HCT116 (cell line): ENCODE measurements at regions not wholly inside any gene's neighbourhood (a gene's known extent, or its start where the extent isn't known, plus 50 kb on each side); places are given as distances from the start of the nearest gene placed in this dataset.

Source experiments
- ATAC-seq: fragments of 200-7000 bp; cut with Tn5 transposase; 2 replicates; pipeline ENCODE4 v1.9.1; 2020; ENCODE audit warnings: mild to moderate bottlenecking, moderate library complexity
- BruUV-seq: library from RNA; stranded (reverse); fragments of 400-500 nt; replicated peaks from 2 replicates; lab custom pipeline; 2021; lab: Mats Ljungman, UMichigan
- CTCF ChIA-PET: fragments of 300-600 bp; sonication (Branson Sonifier 250); formaldehyde crosslinking; loops from one replicate; lab custom pipeline; 2021; ENCODE audit warnings: antibody characterized with exemption; lab: Charles Lee
- POLR2A ChIA-PET: fragments of 300-600, 350-600 bp; sonication (Branson Sonifier 250); formaldehyde crosslinking; loops from one replicate; lab custom pipeline; 2021; ENCODE audit warnings: antibody characterized with exemption; lab: Charles Lee
- RAD21 ChIA-PET, 2 experiments: fragments of 300-600 bp; sonication (Branson Sonifier 250); formaldehyde crosslinking; loops; one replicate each; lab custom pipeline; 2023; ENCODE audit warnings: low total read pairs in 2 of 2; ENCODE audit not compliant: uncharacterized antibody in 2 of 2, unreplicated experiment in 2 of 2, low non-redundant PET in 1 of 2; lab: Charles Lee
- DNase-seq: peaks from one replicate; pipeline ENCODE4 v3.0.0-alpha.2; 2010; ENCODE audit warnings: low read depth, low spot score
- H2AFZ ChIP-seq: fragments of 200-600 bp; shearing (Covaris generic), sonication (generic); 2 replicates; pipeline ENCODE4 v1.6.1; 2017; ENCODE audit warnings: low read depth, mixed run types, mixed read lengths, antibody characterized with exemption, low read length; ENCODE audit not compliant: poor library complexity, severe bottlenecking
- H3K27ac ChIP-seq: 2 replicates; pipeline ENCODE4 v1.5.1; 2012; ENCODE audit warnings: low read depth, low read length
- H3K27me3 ChIP-seq: fragments of 200-600 bp; sonication (generic); 2 replicates; pipeline ENCODE4 v1.6.1; 2016; ENCODE audit warnings: mixed run types, low read length, mixed read lengths; ENCODE audit not compliant: insufficient read depth
- H3K36me3 ChIP-seq, 2 experiments: fragments of 200-500 bp in 1 of 2; fragments of 200-600 bp in 1 of 2; sonication (Bioruptor generic) in 1 of 2; sonication (generic) in 1 of 2; 2 replicates each; pipeline versions ENCODE4 v1.5.1 to v1.6.1; 2014 to 2016; ENCODE audit warnings: low read length in 2 of 2, inconsistent platforms in 1 of 2, mixed read lengths in 1 of 2, mixed run types in 1 of 2; ENCODE audit not compliant: insufficient read depth in 2 of 2, control insufficient read depth in 1 of 2
- H3K4me1 ChIP-seq, 2 experiments: fragments of 200-600 bp in 1 of 2; sonication (generic) in 1 of 2; 2 replicates each; pipeline versions ENCODE4 v1.5.1 to v1.6.1; 2012 to 2017; ENCODE audit warnings: low read length in 2 of 2, inconsistent platforms in 1 of 2, mild to moderate bottlenecking in 1 of 2, mixed read lengths in 1 of 2, mixed run types in 1 of 2, moderate library complexity in 1 of 2; ENCODE audit not compliant: insufficient read depth in 2 of 2, control insufficient read depth in 1 of 2
- H3K4me2 ChIP-seq: fragments of 200-600 bp; sonication (generic); 2 replicates; pipeline ENCODE4 v1.6.1; 2017; ENCODE audit warnings: mixed run types, low read length, mixed read lengths
- H3K4me3 ChIP-seq, 2 experiments: fragments of 200-600 bp in 1 of 2; sonication (generic) in 1 of 2; replicated peaks in 1 of 2; 2 replicates each; pipeline ENCODE4 v1.5.1; 2011 to 2016; ENCODE audit warnings: low read length in 2 of 2, control low read depth in 1 of 2, low read depth in 1 of 2, mild to moderate bottlenecking in 1 of 2, mixed read lengths in 1 of 2, mixed run types in 1 of 2
- H3K79me2 ChIP-seq: fragments of 200-600 bp; sonication (generic); 2 replicates; pipeline ENCODE4 v1.6.1; 2017; ENCODE audit warnings: mild to moderate bottlenecking, mixed run types, low read length, moderate library complexity, mixed read lengths; ENCODE audit not compliant: insufficient read depth
- H3K9ac ChIP-seq: fragments of 200-600 bp; sonication (generic); 2 replicates; pipeline ENCODE4 v1.6.1; 2016; ENCODE audit warnings: low read length, mixed read lengths
- H3K9me2 ChIP-seq: fragments of 200-600 bp; sonication (generic), shearing (Covaris generic); 2 replicates; pipeline ENCODE4 v1.6.1; 2017; ENCODE audit warnings: mixed run types, mild to moderate bottlenecking, moderate library complexity; ENCODE audit not compliant: insufficient read depth
- H3K9me3 ChIP-seq, 2 experiments: fragments of 200-500 bp in 1 of 2; fragments of 200-600 bp in 1 of 2; sonication (Bioruptor generic) in 1 of 2; sonication (generic) in 1 of 2; 2 replicates each; pipeline ENCODE4 v1.6.1; 2014 to 2017; ENCODE audit warnings: low read length in 2 of 2, mixed read lengths in 2 of 2, inconsistent platforms in 1 of 2, low read depth in 1 of 2, mild to moderate bottlenecking in 1 of 2, mixed run types in 1 of 2, moderate library complexity in 1 of 2; ENCODE audit not compliant: control insufficient read depth in 1 of 2, insufficient read depth in 1 of 2
- H4K20me1 ChIP-seq: fragments of 200-600 bp; sonication (generic), shearing (Covaris generic); 2 replicates; pipeline ENCODE4 v1.6.1; 2017; ENCODE audit warnings: mixed run types, mild to moderate bottlenecking, moderate library complexity; ENCODE audit not compliant: insufficient read depth
- ATF3 ChIP-seq: IDR thresholded peaks from 2 replicates; pipeline ENCODE4 v1.6.1; 2012
- CBX3 ChIP-seq: IDR thresholded peaks from 2 replicates; pipeline ENCODE4 v1.6.1; 2012; ENCODE audit warnings: low read depth
- CEBPB ChIP-seq: IDR thresholded peaks from 2 replicates; pipeline ENCODE4 v1.6.1; 2012; ENCODE audit warnings: low read depth
- CTCF ChIP-seq, 3 experiments: fragments of 200-600 bp in 1 of 3; sonication (generic) in 1 of 3; IDR thresholded peaks in 2 of 3; conservative IDR thresholded peaks in 1 of 3; 2 replicates each; pipeline ENCODE4 v1.5.1; 2012 to 2017; ENCODE audit warnings: low read depth in 2 of 3, low read length in 2 of 3, antibody characterized with exemption in 1 of 3, borderline replicate concordance in 1 of 3, control low read depth in 1 of 3, mild to moderate bottlenecking in 1 of 3, mixed read lengths in 1 of 3, mixed run types in 1 of 3, moderate library complexity in 1 of 3; ENCODE audit not compliant: insufficient read depth in 1 of 3
- EGR1 ChIP-seq: IDR thresholded peaks from 2 replicates; pipeline ENCODE4 v1.6.1; 2012; ENCODE audit warnings: low read depth
- EZH2 ChIP-seq: fragments of 200-600 bp; sonication (generic); IDR thresholded peaks from 2 replicates; pipeline ENCODE4 v1.6.1; 2017; ENCODE audit warnings: antibody characterized with exemption, mixed run types
- EZH2phosphoT487 ChIP-seq: fragments of 200-600 bp; IDR thresholded peaks from 2 replicates; pipeline ENCODE4 v1.6.1; 2018; ENCODE audit warnings: antibody characterized with exemption, borderline replicate concordance
- FOSL1 ChIP-seq: IDR thresholded peaks from 2 replicates; pipeline ENCODE4 v1.6.1; 2012; ENCODE audit warnings: low read depth
- JUND ChIP-seq: IDR thresholded peaks from 2 replicates; pipeline ENCODE4 v1.6.1; 2012
- MAX ChIP-seq: IDR thresholded peaks from 2 replicates; pipeline ENCODE4 v1.6.1; 2012
- POLR2A ChIP-seq: IDR thresholded peaks from 2 replicates; pipeline ENCODE4 v1.7.0; 2011; ENCODE audit warnings: borderline replicate concordance; ENCODE audit not compliant: insufficient read depth, insufficient read length; ENCODE audit errors: extremely low read depth
- POLR2AphosphoS5 ChIP-seq: IDR thresholded peaks from 2 replicates; pipeline ENCODE4 v1.6.1; 2011; ENCODE audit warnings: mild to moderate bottlenecking, low read depth, low read length, moderate library complexity
- RAD21 ChIP-seq: IDR thresholded peaks from 2 replicates; pipeline ENCODE4 v1.6.1; 2012; ENCODE audit warnings: low read depth, mild to moderate bottlenecking
- REST ChIP-seq: IDR thresholded peaks from 2 replicates; pipeline ENCODE4 v1.6.1; 2012; ENCODE audit warnings: low read depth
- SIN3A ChIP-seq: IDR thresholded peaks from 2 replicates; pipeline ENCODE4 v1.6.1; 2012; ENCODE audit warnings: low read depth
- SP1 ChIP-seq: IDR thresholded peaks from 2 replicates; pipeline ENCODE4 v1.6.1; 2012; ENCODE audit warnings: low read depth
- SRF ChIP-seq: IDR thresholded peaks from 2 replicates; pipeline ENCODE4 v1.6.1; 2012; ENCODE audit warnings: low read depth
- TCF7L2 ChIP-seq: IDR thresholded peaks from 2 replicates; pipeline ENCODE4 v1.7.0; 2011; ENCODE audit warnings: borderline replicate concordance, inconsistent platforms; ENCODE audit not compliant: insufficient read depth, insufficient read length; ENCODE audit errors: extremely low read depth
- YY1 ChIP-seq: IDR thresholded peaks from 2 replicates; pipeline ENCODE4 v1.6.1; 2011; ENCODE audit warnings: low read length, low read depth, moderate library complexity, mild to moderate bottlenecking; ENCODE audit not compliant: insufficient replicate concordance; ENCODE audit errors: extremely low read depth
- intact Hi-C: fragments of 100-400 bp; cut with micrococcal nuclease; formaldehyde crosslinking; loops from 2 replicates; pipeline ENCODE4 v1.10.0; 2022

- TF ChIP-seq YY1 = no peak
- TF ChIP-seq POLR2AphosphoS5 = no peak
- no peak for TF ChIP-seq SIN3A
- no peak for TF ChIP-seq CEBPB
- no peak for TF ChIP-seq EZH2
- TF ChIP-seq TCF7L2 = no peak
- no peak for TF ChIP-seq EGR1
Observed at GRCh38 chr17:11170881-11171280, 70.1 kb upstream of the SHISA6 start (continued).

GRCh38 chr17:11151818-11152425 lies 89.1 kb upstream of the SHISA6 start:
- no peak overlapping the region for H3K9ac ChIP-seq
- ChIA-PET CTCF (no interaction called here), RAD21 (no interaction called here), POLR2A (no interaction called here)
- no peaks in the 10 kb centered on the region for H4K20me1 ChIP-seq
- TF ChIP-seq CTCF (IDR thresholded peaks at IDR 0.05 in 2 of 3, conservative IDR thresholded peaks at IDR 0.05 in 1 of 3; ENCODE audit: borderline replicate concordance in 1 of 3, insufficient read depth in 1 of 3, low read depth in 2 of 3, low read length in 2 of 3) (no peak), EGR1 (no peak), FOSL1 (no peak), MAX (no peak), SRF (no peak), SP1 (no peak), RAD21 (no peak), SIN3A (no peak), POLR2A (no peak), JUND (no peak), CEBPB (no peak), EZH2phosphoT487 (no peak), YY1 (no peak), REST (no peak), CBX3 (no peak), ATF3 (no peak)
- no peak overlapping the region for H3K27ac ChIP-seq
- intact Hi-C loops = no loop called here
- peaks cover 0 to 12% of the 10 kb centered on the region in 2 experiments; a peak in 2 of 4 replicates for H3K9me3 ChIP-seq
- ATAC-seq (no peak), DNase-seq (no peak)
- H3K4me1 ChIP-seq = no peaks in the 10 kb centered on the region
- H3K79me2 ChIP-seq = no peaks in the 10 kb centered on the region
- no peak overlapping the region for H2AFZ ChIP-seq
- BruUV-seq = no TSS peak
- H3K27me3 ChIP-seq = no peaks in the 10 kb centered on the region
- H3K36me3 ChIP-seq = no peaks in the 10 kb centered on the region
- H3K4me3 ChIP-seq = no peak overlapping the region
- H3K4me2 ChIP-seq = no peak overlapping the region
- no peaks in the 10 kb centered on the region for H3K9me2 ChIP-seq
